K562 (cell line): ENCODE measurements at regions not wholly inside any gene's neighbourhood (a gene's known extent, or its start where the extent isn't known, plus 50 kb on each side); places are given as distances from the start of the nearest gene placed in this dataset.

Source experiments
- ASH1L ChIP-seq: fragments of 450-650 bp; IDR thresholded peaks from 2 replicates; pipeline ENCODE4 v1.6.1; 2018; ENCODE audit warnings: borderline replicate concordance, mild to moderate bottlenecking, low read depth; ENCODE audit not compliant: partially characterized antibody
- ATF2 ChIP-seq: sonication (generic); formaldehyde crosslinking; IDR thresholded peaks from 2 replicates; pipeline ENCODE4 v1.8.1; 2022; ENCODE audit warnings: missing genetic modification reagents
- HDGF ChIP-seq: fragments of 450-650 bp; IDR thresholded peaks from 2 replicates; pipeline ENCODE4 v1.6.1; 2016
- ILK ChIP-seq: fragments of 450-650 bp; IDR thresholded peaks from 2 replicates; pipeline ENCODE4 v1.6.1; 2016; ENCODE audit warnings: missing genetic modification characterization, low read depth, mild to moderate bottlenecking, missing compliant biosample characterization, moderate library complexity, borderline replicate concordance
- KLF16 ChIP-seq: IDR thresholded peaks from 2 replicates; pipeline ENCODE4 v1.6.1; 2016; ENCODE audit warnings: antibody characterized with exemption
- KLF6 ChIP-seq: fragments of 250-450 bp; sonication (Bioruptor Pico); IDR thresholded peaks from 2 replicates; pipeline ENCODE4 v1.4.0; 2020; ENCODE audit warnings: mild to moderate bottlenecking, moderate library complexity, borderline replicate concordance
- MAZ ChIP-seq, 2 experiments: fragments of 450-650 bp in 1 of 2; sonication (generic) in 1 of 2; formaldehyde crosslinking; IDR thresholded peaks in 1 of 2; conservative IDR thresholded peaks in 1 of 2; 2 replicates each; pipeline versions ENCODE4 v1.4.0 to v1.5.0; 2020; ENCODE audit warnings: mild to moderate bottlenecking in 1 of 2, missing genetic modification reagents in 1 of 2
- MLLT1 ChIP-seq, 2 experiments: fragments of 450-650 bp; IDR thresholded peaks; 2 replicates each; pipeline ENCODE4 v1.6.1; 2016
- MNT ChIP-seq, 2 experiments: fragments of 450-650 bp; conservative IDR thresholded peaks; 2 replicates each; pipeline ENCODE4 v1.6.1; 2017; ENCODE audit warnings: mild to moderate bottlenecking in 2 of 2, moderate library complexity in 2 of 2
- MTA2 ChIP-seq: fragments of 450-650 bp; IDR thresholded peaks from 2 replicates; pipeline ENCODE4 v1.6.1; 2016; ENCODE audit warnings: low read depth
- MXD1 ChIP-seq: fragments of 250-450 bp; sonication (Bioruptor Pico); IDR thresholded peaks from 2 replicates; pipeline ENCODE4 v1.8.0; 2021; ENCODE audit warnings: borderline replicate concordance, mild to moderate bottlenecking, moderate library complexity; ENCODE audit not compliant: poor library complexity, severe bottlenecking
- RCOR1 ChIP-seq, 2 experiments: IDR thresholded peaks; 2 replicates each; pipeline ENCODE4 v1.6.1; 2012; ENCODE audit warnings: low read depth in 2 of 2, low read length in 2 of 2, borderline replicate concordance in 1 of 2, improper control_type of control experiment in 1 of 2
- SFPQ ChIP-seq: fragments of 200-400 bp; formaldehyde crosslinking; IDR thresholded peaks from 2 replicates; pipeline ENCODE4 v1.6.1; 2017; ENCODE audit warnings: mild to moderate bottlenecking, low read depth, low read length, moderate library complexity
- TOE1 ChIP-seq, 2 experiments: fragments of 450-650 bp in 1 of 2; sonication (generic) in 1 of 2; formaldehyde crosslinking in 1 of 2; IDR thresholded peaks; 2 replicates each; pipeline versions ENCODE4 v1.7.1 to v1.8.0; 2016 to 2022; ENCODE audit warnings: borderline replicate concordance in 2 of 2, mild to moderate bottlenecking in 2 of 2, antibody characterized with exemption in 1 of 2, inconsistent platforms in 1 of 2, low read depth in 1 of 2, missing genetic modification reagents in 1 of 2, moderate library complexity in 1 of 2
- TRIM25 ChIP-seq: fragments of 450-650 bp; IDR thresholded peaks from 2 replicates; pipeline ENCODE4 v1.7.0; 2016; ENCODE audit warnings: borderline replicate concordance
- ZNF436 ChIP-seq: fragments of 250-450, 450-650 bp; sonication (Bioruptor Pico); formaldehyde crosslinking; IDR thresholded peaks from 2 replicates; pipeline ENCODE4 v1.7.0; 2020; ENCODE audit warnings: mild to moderate bottlenecking
- ZNF583 ChIP-seq: fragments of 250-450 bp; sonication (Bioruptor Pico); IDR thresholded peaks from 2 replicates; pipeline ENCODE4 v1.4.0; 2020

GRCh38 chr1:23634840-23635651 lies 56.6 kb upstream of the RPL11 start (continued):
- TF ChIP-seq TRIM25 (no peak), KLF16 (peak; percentile 75), MLLT1 (IDR thresholded peaks at IDR 0.05) (no peak), ILK (tag) (no peak), ZNF436 (no peak), ZNF583 (CRISPR knock-in tag) (no peak), KLF6 (CRISPR knock-in tag) (no peak), MNT (conservative IDR thresholded peaks at IDR 0.05) (no peak), RCOR1 (IDR thresholded peaks at IDR 0.05; ENCODE audit: borderline replicate concordance in 1 of 2, low read depth in 2 of 2, low read length in 2 of 2) (no peak), MTA2 (no peak), HDGF (peak; percentile 17; the same call in 1 of the 2 replicates), MAZ (CRISPR knock-in tag; conservative IDR thresholded peaks at IDR 0.05 in 1 of 2, IDR thresholded peaks at IDR 0.05 in 1 of 2) (0 out of 4 replicates have a peak, but pooled peaks of 1 of the 2 experiments have one; percentile 39), ATF2 (no peak), ASH1L (no peak), SFPQ (no peak), TOE1 (IDR thresholded peaks at IDR 0.05; ENCODE audit: borderline replicate concordance) (no peak), TOE1 (CRISPR knock-in tag; IDR thresholded peaks at IDR 0.05; ENCODE audit: borderline replicate concordance, low read depth) (no peak), MXD1 (no peak)
